H9 (cell line): ENCODE measurements at regions not wholly inside any gene's neighbourhood (a gene's known extent, or its start where the extent isn't known, plus 50 kb on each side); places are given as distances from the start of the nearest gene placed in this dataset.

Source experiments
- DNase-seq: peaks from one replicate; pipeline ENCODE4 v3.0.0-alpha.2; 2017
- H2AFZ ChIP-seq: one replicate; pipeline ENCODE4 v1.6.1; 2013; ENCODE audit warnings: mild to moderate bottlenecking, low read length, control low read depth, moderate library complexity
- H2AK5ac ChIP-seq: 2 replicates; pipeline ENCODE4 v1.6.1; 2013; ENCODE audit warnings: low read length, control low read depth, mixed read lengths; ENCODE audit not compliant: insufficient read length
- H2BK120ac ChIP-seq: one replicate; pipeline ENCODE4 v1.6.1; 2013; ENCODE audit warnings: low read depth, mild to moderate bottlenecking, low read length, control low read depth, inconsistent platforms; ENCODE audit not compliant: poor library complexity, severe bottlenecking
- H2BK12ac ChIP-seq: 2 replicates; pipeline ENCODE4 v1.6.1; 2013; ENCODE audit warnings: low read length, control low read depth, mixed read lengths, low read depth; ENCODE audit not compliant: insufficient read length
- H2BK15ac ChIP-seq: 2 replicates; pipeline ENCODE4 v1.6.1; 2013; ENCODE audit warnings: low read depth, low read length, control low read depth
- H2BK20ac ChIP-seq: one replicate; pipeline ENCODE4 v1.6.1; 2013; ENCODE audit warnings: low read depth, mild to moderate bottlenecking, low read length, control low read depth, inconsistent platforms; ENCODE audit not compliant: poor library complexity, severe bottlenecking
- H2BK5ac ChIP-seq: 2 replicates; pipeline ENCODE4 v1.6.1; 2013; ENCODE audit warnings: low read length, control low read depth, mixed read lengths; ENCODE audit not compliant: insufficient read length
- H3K14ac ChIP-seq: 2 replicates; pipeline ENCODE4 v1.6.1; 2013; ENCODE audit warnings: low read length, control low read depth; ENCODE audit not compliant: insufficient read depth
- H3K18ac ChIP-seq: 2 replicates; pipeline ENCODE4 v1.6.1; 2013; ENCODE audit warnings: low read depth, mild to moderate bottlenecking, mixed read lengths, low read length, control low read depth; ENCODE audit not compliant: insufficient read length
- H3K23ac ChIP-seq: 2 replicates; pipeline ENCODE4 v1.6.1; 2013; ENCODE audit warnings: low read length, control low read depth, mixed read lengths, low read depth; ENCODE audit not compliant: insufficient read length
- H3K23me2 ChIP-seq: 2 replicates; pipeline ENCODE4 v1.6.1; 2013; ENCODE audit warnings: low read depth, mild to moderate bottlenecking, mixed read lengths, low read length, control low read depth; ENCODE audit not compliant: insufficient read length, poor library complexity, severe bottlenecking
- H3K27ac ChIP-seq: 2 replicates; pipeline ENCODE4 v1.5.1; 2013; ENCODE audit warnings: low read length, control low read depth, mixed read lengths, low read depth; ENCODE audit not compliant: insufficient read length
- H3K27me3 ChIP-seq: 2 replicates; pipeline ENCODE4 v1.6.1; 2013; ENCODE audit warnings: low read length, control low read depth, inconsistent platforms; ENCODE audit not compliant: insufficient read depth
- H3K4ac ChIP-seq: 2 replicates; pipeline ENCODE4 v1.6.1; 2013; ENCODE audit warnings: low read depth, mild to moderate bottlenecking, control low read depth, inconsistent platforms, low read length, moderate library complexity
- H3K4me1 ChIP-seq: 2 replicates; pipeline ENCODE4 v1.6.1; 2013; ENCODE audit warnings: low read length, control low read depth, inconsistent platforms; ENCODE audit not compliant: insufficient read depth
- H3K4me2 ChIP-seq: 2 replicates; pipeline ENCODE4 v1.6.1; 2013; ENCODE audit warnings: low read length, control low read depth, mixed read lengths; ENCODE audit not compliant: insufficient read length, insufficient read depth
- H3K56ac ChIP-seq: 2 replicates; pipeline ENCODE4 v1.6.1; 2013; ENCODE audit warnings: low read depth, mild to moderate bottlenecking, mixed read lengths, low read length, control low read depth; ENCODE audit not compliant: insufficient read length
- H3K79me1 ChIP-seq: 2 replicates; pipeline ENCODE4 v1.6.1; 2013; ENCODE audit warnings: low read depth, mild to moderate bottlenecking, moderate library complexity, low read length, control low read depth, inconsistent platforms; ENCODE audit not compliant: insufficient read depth, poor library complexity, severe bottlenecking
- H3K79me2 ChIP-seq: 2 replicates; pipeline ENCODE4 v1.6.1; 2013; ENCODE audit warnings: low read length, control low read depth, inconsistent platforms; ENCODE audit not compliant: insufficient read depth
- H3K9ac ChIP-seq: 2 replicates; pipeline ENCODE4 v1.6.1; 2013; ENCODE audit warnings: low read length, control low read depth, mixed read lengths; ENCODE audit not compliant: insufficient read length; ENCODE audit errors: extremely low read depth
- H3K9me3 ChIP-seq: one replicate; pipeline ENCODE4 v1.6.1; 2013; ENCODE audit warnings: low read depth, low read length, inconsistent platforms; ENCODE audit not compliant: control insufficient read depth
- H3T11ph ChIP-seq: one replicate; pipeline ENCODE4 v1.6.1; 2013; ENCODE audit warnings: mild to moderate bottlenecking, low read length, control low read depth, inconsistent platforms
- H4K20me1 ChIP-seq: one replicate; pipeline ENCODE4 v1.6.1; 2013; ENCODE audit not compliant: control insufficient read depth, insufficient read length, insufficient read depth
- H4K5ac ChIP-seq: 2 replicates; pipeline ENCODE4 v1.6.1; 2013; ENCODE audit warnings: low read depth, mild to moderate bottlenecking, mixed read lengths, low read length, control low read depth; ENCODE audit not compliant: insufficient read length
- H4K8ac ChIP-seq: replicated peaks from 2 replicates; pipeline ENCODE4 v1.6.1; 2013; ENCODE audit warnings: low read length, control low read depth, mixed read lengths, low read depth; ENCODE audit not compliant: insufficient read length
- H4K91ac ChIP-seq: 2 replicates; pipeline ENCODE4 v1.6.1; 2013; ENCODE audit warnings: low read depth, mild to moderate bottlenecking, moderate library complexity, mixed read lengths, low read length, control low read depth; ENCODE audit not compliant: insufficient read length
- H3K27ac Mint-ChIP-seq, 3 experiments: 2 replicates in 2 of 3; 3 replicates in 1 of 3; pipeline ENCODE4 v1.8.0; 2020 to 2021; ENCODE audit warnings: mixed read lengths in 3 of 3, mild to moderate bottlenecking in 1 of 3, moderate library complexity in 1 of 3
- H3K27me3 Mint-ChIP-seq: 2 replicates; pipeline ENCODE4 v1.8.0; 2021; ENCODE audit warnings: low read depth, mild to moderate bottlenecking, moderate library complexity, mixed read lengths
- H3K36me3 Mint-ChIP-seq, 3 experiments: 2 replicates in 2 of 3; 3 replicates in 1 of 3; pipeline ENCODE4 v1.8.0; 2020 to 2021; ENCODE audit warnings: low read depth in 3 of 3, mixed read lengths in 3 of 3; ENCODE audit not compliant: insufficient read depth in 1 of 3
- H3K4me1 Mint-ChIP-seq, 2 experiments: 2 replicates each; pipeline ENCODE4 v1.8.0; 2020; ENCODE audit warnings: mixed read lengths in 2 of 2
- H3K4me3 Mint-ChIP-seq, 2 experiments: 2 replicates in 1 of 2; 3 replicates in 1 of 2; pipeline ENCODE4 v1.8.0; 2020 to 2021; ENCODE audit warnings: mild to moderate bottlenecking in 2 of 2, mixed read lengths in 2 of 2, moderate library complexity in 1 of 2
- H3K9me3 Mint-ChIP-seq, 2 experiments: 2 replicates in 1 of 2; 3 replicates in 1 of 2; pipeline ENCODE4 v1.8.0; 2020; ENCODE audit warnings: mild to moderate bottlenecking in 2 of 2, mixed read lengths in 2 of 2, moderate library complexity in 1 of 2
- CTCF ChIP-seq: fragments of 200-600 bp; sonication (generic); conservative IDR thresholded peaks from 3 replicates; pipeline ENCODE4 v1.8.0; 2021; ENCODE audit warnings: antibody characterized with exemption, mild to moderate bottlenecking
- WGBS: extraction: QIAGEN DNeasy Blood & Tissue Kit; methylation state at CpG from one replicate; pipeline ENCODE4 v1.1.7; 2013; ENCODE audit warnings: missing lambda C conversion rate, low lambda C conversion rate, mixed read lengths; ENCODE audit not compliant: insufficient read length; ENCODE audit errors: extremely low coverage; 5-methylcytosine and 5-hydroxymethylcytosine counted together

DNA sequence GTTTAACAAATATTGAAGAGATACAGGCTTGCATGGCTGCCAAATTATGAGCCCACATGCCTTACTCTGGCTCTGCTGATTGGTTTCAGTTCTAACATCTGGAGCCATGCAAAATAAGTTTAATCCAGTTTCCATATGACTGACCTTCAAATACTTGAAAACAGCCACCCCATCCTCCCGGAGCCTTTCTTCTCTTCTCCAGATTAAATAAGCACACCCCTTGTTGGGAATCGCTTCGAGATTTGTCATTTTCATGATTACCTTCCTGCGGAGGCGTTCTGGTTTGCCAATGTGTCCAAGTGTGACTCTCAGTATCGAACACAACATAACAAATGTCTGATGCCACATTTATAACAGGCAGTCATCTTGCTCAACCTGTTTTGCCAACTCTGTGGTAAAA lies 101.6 kb upstream of the JADE1 start:
- no peak overlapping the region for H3K27ac ChIP-seq
- H3K4ac ChIP-seq: no peak overlapping the region
- no peak for TF ChIP-seq CTCF
- DNase-seq: no peak
- no peak overlapping the region for H3K18ac ChIP-seq
- no peak overlapping the region for H4K5ac ChIP-seq
- no peaks in the 10 kb centered on the region for H4K20me1 ChIP-seq
- WGBS: no CpG with 5 or more reads among the region's 6 CpGs
- H3K4me1 ChIP-seq: peaks cover 2% of the 10 kb centered on the region
- H3K4me1 Mint-ChIP-seq: peaks cover 15 to 17% of the 10 kb centered on the region in 2 experiments
- H3K23ac ChIP-seq: no peak overlapping the region
- no peaks in the 10 kb centered on the region for H3K27me3 ChIP-seq
- H3K36me3 Mint-ChIP-seq: peaks cover 0 to 9% (median 4%) of the 10 kb centered on the region in 3 experiments; a peak in 2 of 7 replicates
- no peak overlapping the region for H3K9ac ChIP-seq
- H3K9me3 Mint-ChIP-seq: peaks cover 6 to 8% of the 10 kb centered on the region in 2 experiments; a peak in 3 of 5 replicates
- no peak overlapping the region for H2BK5ac ChIP-seq
- H3K79me2 ChIP-seq: 0 out of 2 replicates have a peak, but pooled peaks cover 2% of the 10 kb centered on the region
- no peak overlapping the region for H2BK12ac ChIP-seq
- no peaks in the 10 kb centered on the region for H3K79me1 ChIP-seq
- no peak overlapping the region for H3K4me2 ChIP-seq
- no peak overlapping the region for H3K56ac ChIP-seq
- H2BK20ac ChIP-seq: no peak overlapping the region
- no peak overlapping the region for H2BK15ac ChIP-seq
- H3K9me3 ChIP-seq: no peaks in the 10 kb centered on the region
- H2BK120ac ChIP-seq: no peak overlapping the region
- no peaks in the 10 kb centered on the region for H3K23me2 ChIP-seq
- no peak overlapping the region for H4K91ac ChIP-seq
- H3K4me3 Mint-ChIP-seq: no peak overlapping the region
- no peaks in the 10 kb centered on the region for H3K27me3 Mint-ChIP-seq
- H3K27ac Mint-ChIP-seq: no peak overlapping the region; a peak in 1 of 7 replicates
- H2AK5ac ChIP-seq: no peak overlapping the region
- no peak overlapping the region for H3T11ph ChIP-seq
- H4K8ac ChIP-seq: no peak overlapping the region
- no peak overlapping the region for H2AFZ ChIP-seq
- H3K14ac ChIP-seq: no peak overlapping the region
